HepG2 (cell line): ENCODE measurements at regions not wholly inside any gene's neighbourhood (a gene's known extent, or its start where the extent isn't known, plus 50 kb on each side); places are given as distances from the start of the nearest gene placed in this dataset.
"Not testable (repeated sequence)": the region's sequence is repeated elsewhere in the genome, so short reads cannot be mapped to it uniquely, and the experiment has no call there.

Experiments
- ATAC-seq: fragments of 200-7000 bp; cut with Tn5 transposase; 3 replicates; pipeline ENCODE4 v1.9.1; 2020; ENCODE audit warnings: mild to moderate bottlenecking, moderate library complexity
- BruUV-seq: library from RNA; stranded (reverse); fragments of 400-500 nt; replicated peaks from 2 replicates; lab custom pipeline; 2021; lab: Mats Ljungman, UMichigan
- CTCF ChIA-PET: fragments of 300-600 bp; formaldehyde crosslinking; extraction: SDS; loops from one replicate; lab custom pipeline; 2021; ENCODE audit warnings: low total read pairs, inconsistent platforms, low intra/inter-chr PET ratio; lab: Yijun Ruan, JAX
- POLR2A ChIA-PET: fragments of 350-600 bp; sonication (Branson Sonifier 250); formaldehyde crosslinking; loops from one replicate; lab custom pipeline; 2020; ENCODE audit warnings: antibody characterized with exemption, inconsistent platforms; lab: Yijun Ruan, JAX
- DNase-seq: peaks from one replicate; pipeline ENCODE4 v3.0.0-alpha.2; 2015; ENCODE audit warnings: low spot score
- FAIRE-seq: peaks from 3 replicates; lab custom pipeline; 2011; peaks lifted over from hg19 to GRCh38; lab: Jason Lieb, UNC
- H2AFZ ChIP-seq: one replicate; pipeline ENCODE4 v1.6.1; 2011; ENCODE audit warnings: low read length, inconsistent platforms
- H3K27ac ChIP-seq: fragments of 300-600 bp; 3 replicates; pipeline ENCODE4 v1.8.0; 2011; ENCODE audit warnings: mixed run types, mild to moderate bottlenecking, mixed read lengths, low read length, inconsistent platforms; ENCODE audit not compliant: insufficient read depth; ENCODE audit errors: extremely low read length
- H3K27me3 ChIP-seq, 2 experiments: fragments of 200-600 bp in 1 of 2; 2 replicates in 1 of 2; 3 replicates in 1 of 2; pipeline versions ENCODE4 v1.6.0 to v1.8.0; 2011; ENCODE audit warnings: low read length in 2 of 2, mild to moderate bottlenecking in 2 of 2, moderate library complexity in 2 of 2, inconsistent platforms in 1 of 2; ENCODE audit not compliant: insufficient read depth in 2 of 2, control insufficient read depth in 1 of 2
- H3K36me3 ChIP-seq, 2 experiments: fragments of 200-600 bp in 1 of 2; replicated peaks in 1 of 2; 2 replicates in 1 of 2; 3 replicates in 1 of 2; pipeline versions ENCODE4 v1.5.1 to v1.8.0; 2011; ENCODE audit warnings: low read length in 2 of 2, inconsistent platforms in 1 of 2; ENCODE audit not compliant: insufficient read depth in 2 of 2, control insufficient read depth in 1 of 2
- H3K4me1 ChIP-seq: 2 replicates; pipeline ENCODE4 v1.5.1; 2012; ENCODE audit warnings: low read length, inconsistent platforms; ENCODE audit not compliant: insufficient read depth
- H3K4me2 ChIP-seq: 2 replicates; pipeline ENCODE4 v1.6.0; 2011; ENCODE audit warnings: low read depth, low read length, inconsistent platforms
- H3K4me3 ChIP-seq, 3 experiments: fragments of 200-600 bp in 1 of 3; sonication (generic), shearing (Covaris generic) in 1 of 3; replicated peaks in 1 of 3; 2 replicates each; pipeline ENCODE4 v1.5.1; 2011 to 2016; ENCODE audit warnings: low read length in 3 of 3, inconsistent platforms in 2 of 3, low read depth in 2 of 3, mild to moderate bottlenecking in 2 of 3, control low read depth in 1 of 3, mixed read lengths in 1 of 3; ENCODE audit not compliant: insufficient read depth in 1 of 3
- H3K79me2 ChIP-seq: one replicate; pipeline ENCODE4 v1.6.1; 2011; ENCODE audit warnings: low read length, inconsistent platforms; ENCODE audit not compliant: insufficient read depth
- H3K9ac ChIP-seq: 2 replicates; pipeline ENCODE4 v1.6.0; 2011; ENCODE audit warnings: mild to moderate bottlenecking, low read depth, low read length, inconsistent platforms; ENCODE audit not compliant: insufficient read depth
- H3K9me3 ChIP-seq: 2 replicates; pipeline ENCODE4 v1.5.1; 2012; ENCODE audit warnings: mild to moderate bottlenecking, low read length
- H4K20me1 ChIP-seq: 2 replicates; pipeline ENCODE4 v1.6.0; 2011; ENCODE audit warnings: inconsistent platforms, mild to moderate bottlenecking, low read length, moderate library complexity; ENCODE audit not compliant: insufficient read depth
- MEIS1 ChIP-seq: sonication (generic); formaldehyde crosslinking; IDR thresholded peaks from 2 replicates; pipeline ENCODE4 v1.9.0; 2021; ENCODE audit warnings: mild to moderate bottlenecking, missing genetic modification reagents, moderate library complexity, borderline replicate concordance
- NFATC3 ChIP-seq: sonication (generic); formaldehyde crosslinking; IDR thresholded peaks from 2 replicates; pipeline ENCODE4 v1.5.1; 2020; ENCODE audit warnings: mild to moderate bottlenecking, missing genetic modification reagents
- TEAD3 ChIP-seq: optimal IDR thresholded peaks from 2 replicates; pipeline ENCODE3; 2016; ENCODE audit warnings: borderline replicate concordance
- ZNF672 ChIP-seq: sonication (generic); formaldehyde crosslinking; IDR thresholded peaks from 2 replicates; pipeline ENCODE4 v1.8.1; 2022; ENCODE audit warnings: missing genetic modification reagents
- ZNF839 ChIP-seq: sonication (generic); formaldehyde crosslinking; IDR thresholded peaks from 2 replicates; pipeline ENCODE4 v1.4.0; 2020; ENCODE audit warnings: missing genetic modification reagents, mild to moderate bottlenecking, borderline replicate concordance
- WGBS: methylation state at CpG from one replicate; pipeline ENCODE4 v1.1.6; 2017; ENCODE audit warnings: low lambda C conversion rate; 5-methylcytosine and 5-hydroxymethylcytosine counted together
- in situ Hi-C: cut with HindIII; loops from 2 replicates; pipeline ENCODE4 v1.10.0; 2017; ENCODE audit warnings: low pct_unique_long_range_greater_than_20kb; ENCODE audit not compliant: extremely low pct_ligation_motif_present
- intact Hi-C: fragments of 100-400 bp; cut with micrococcal nuclease; formaldehyde crosslinking; loops from one replicate; pipeline ENCODE4 v1.10.0; 2022; ENCODE audit not compliant: unreplicated experiment
- TF ChIP-seq, protein P1 (sequence below): sonication (generic); formaldehyde crosslinking; IDR thresholded peaks from 2 replicates; pipeline ENCODE4 v1.4.0; 2020; ENCODE audit warnings: low read depth, mild to moderate bottlenecking, missing genetic modification reagents
- TF ChIP-seq, protein P2 (sequence below): sonication (generic); formaldehyde crosslinking; conservative IDR thresholded peaks from 2 replicates; pipeline ENCODE4 v1.4.0; 2020; ENCODE audit warnings: missing genetic modification reagents
- TF ChIP-seq, protein P3 (sequence below): sonication (generic); formaldehyde crosslinking; IDR thresholded peaks from 2 replicates; pipeline ENCODE4 v1.5.0; 2020; ENCODE audit warnings: mild to moderate bottlenecking, missing genetic modification reagents, borderline replicate concordance

DNA sequence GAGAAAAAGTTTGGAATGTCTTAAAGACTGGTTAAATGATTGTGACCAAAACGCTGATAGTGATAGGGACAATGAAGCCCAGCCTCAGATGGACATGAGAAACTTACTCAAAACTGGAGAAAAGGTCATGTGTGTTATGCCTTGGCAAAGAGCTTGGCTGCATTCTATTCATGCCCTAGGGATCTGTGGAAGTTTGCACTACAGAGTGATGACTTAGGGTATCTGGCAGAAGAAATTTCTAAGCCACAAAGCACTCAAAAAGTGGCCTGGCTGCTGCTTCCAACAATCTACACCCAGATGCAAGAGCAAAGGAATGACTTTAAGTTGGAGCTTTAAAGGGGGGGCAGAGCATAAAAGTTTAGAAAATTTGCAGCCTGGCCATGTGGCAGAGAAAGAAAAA lies 521.3 kb downstream of the UQCRFS1 start:
- H3K27ac ChIP-seq: no peak overlapping the region
- DNase-seq: no peak
- H3K4me3 ChIP-seq: no peak overlapping the region
- no peak overlapping the region for H2AFZ ChIP-seq
- ChIA-PET CTCF (no interaction called here), POLR2A (no interaction called here)
- no peak overlapping the region for H3K9ac ChIP-seq
- H4K20me1 ChIP-seq: no peaks in the 10 kb centered on the region
- no TSS peak for BruUV-seq
- no peaks in the 10 kb centered on the region for H3K4me1 ChIP-seq
- no peak for FAIRE-seq
- H3K36me3 ChIP-seq: no peaks in the 10 kb centered on the region
- TF ChIP-seq NFATC3 (CRISPR knock-in tag) (no peak), TEAD3 (CRISPR knock-in tag) (no peak), ZNF839 (CRISPR knock-in tag) (no peak), MEIS1 (CRISPR knock-in tag) (no peak), ZNF672 (CRISPR knock-in tag) (no peak)
- TF ChIP-seq, protein P1, sequence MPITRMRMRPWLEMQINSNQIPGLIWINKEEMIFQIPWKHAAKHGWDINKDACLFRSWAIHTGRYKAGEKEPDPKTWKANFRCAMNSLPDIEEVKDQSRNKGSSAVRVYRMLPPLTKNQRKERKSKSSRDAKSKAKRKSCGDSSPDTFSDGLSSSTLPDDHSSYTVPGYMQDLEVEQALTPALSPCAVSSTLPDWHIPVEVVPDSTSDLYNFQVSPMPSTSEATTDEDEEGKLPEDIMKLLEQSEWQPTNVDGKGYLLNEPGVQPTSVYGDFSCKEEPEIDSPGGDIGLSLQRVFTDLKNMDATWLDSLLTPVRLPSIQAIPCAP: no peak
- TF ChIP-seq, protein P2, sequence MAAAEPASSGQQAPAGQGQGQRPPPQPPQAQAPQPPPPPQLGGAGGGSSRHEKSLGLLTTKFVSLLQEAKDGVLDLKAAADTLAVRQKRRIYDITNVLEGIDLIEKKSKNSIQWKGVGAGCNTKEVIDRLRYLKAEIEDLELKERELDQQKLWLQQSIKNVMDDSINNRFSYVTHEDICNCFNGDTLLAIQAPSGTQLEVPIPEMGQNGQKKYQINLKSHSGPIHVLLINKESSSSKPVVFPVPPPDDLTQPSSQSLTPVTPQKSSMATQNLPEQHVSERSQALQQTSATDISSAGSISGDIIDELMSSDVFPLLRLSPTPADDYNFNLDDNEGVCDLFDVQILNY: no peak
- TF ChIP-seq, protein P3, sequence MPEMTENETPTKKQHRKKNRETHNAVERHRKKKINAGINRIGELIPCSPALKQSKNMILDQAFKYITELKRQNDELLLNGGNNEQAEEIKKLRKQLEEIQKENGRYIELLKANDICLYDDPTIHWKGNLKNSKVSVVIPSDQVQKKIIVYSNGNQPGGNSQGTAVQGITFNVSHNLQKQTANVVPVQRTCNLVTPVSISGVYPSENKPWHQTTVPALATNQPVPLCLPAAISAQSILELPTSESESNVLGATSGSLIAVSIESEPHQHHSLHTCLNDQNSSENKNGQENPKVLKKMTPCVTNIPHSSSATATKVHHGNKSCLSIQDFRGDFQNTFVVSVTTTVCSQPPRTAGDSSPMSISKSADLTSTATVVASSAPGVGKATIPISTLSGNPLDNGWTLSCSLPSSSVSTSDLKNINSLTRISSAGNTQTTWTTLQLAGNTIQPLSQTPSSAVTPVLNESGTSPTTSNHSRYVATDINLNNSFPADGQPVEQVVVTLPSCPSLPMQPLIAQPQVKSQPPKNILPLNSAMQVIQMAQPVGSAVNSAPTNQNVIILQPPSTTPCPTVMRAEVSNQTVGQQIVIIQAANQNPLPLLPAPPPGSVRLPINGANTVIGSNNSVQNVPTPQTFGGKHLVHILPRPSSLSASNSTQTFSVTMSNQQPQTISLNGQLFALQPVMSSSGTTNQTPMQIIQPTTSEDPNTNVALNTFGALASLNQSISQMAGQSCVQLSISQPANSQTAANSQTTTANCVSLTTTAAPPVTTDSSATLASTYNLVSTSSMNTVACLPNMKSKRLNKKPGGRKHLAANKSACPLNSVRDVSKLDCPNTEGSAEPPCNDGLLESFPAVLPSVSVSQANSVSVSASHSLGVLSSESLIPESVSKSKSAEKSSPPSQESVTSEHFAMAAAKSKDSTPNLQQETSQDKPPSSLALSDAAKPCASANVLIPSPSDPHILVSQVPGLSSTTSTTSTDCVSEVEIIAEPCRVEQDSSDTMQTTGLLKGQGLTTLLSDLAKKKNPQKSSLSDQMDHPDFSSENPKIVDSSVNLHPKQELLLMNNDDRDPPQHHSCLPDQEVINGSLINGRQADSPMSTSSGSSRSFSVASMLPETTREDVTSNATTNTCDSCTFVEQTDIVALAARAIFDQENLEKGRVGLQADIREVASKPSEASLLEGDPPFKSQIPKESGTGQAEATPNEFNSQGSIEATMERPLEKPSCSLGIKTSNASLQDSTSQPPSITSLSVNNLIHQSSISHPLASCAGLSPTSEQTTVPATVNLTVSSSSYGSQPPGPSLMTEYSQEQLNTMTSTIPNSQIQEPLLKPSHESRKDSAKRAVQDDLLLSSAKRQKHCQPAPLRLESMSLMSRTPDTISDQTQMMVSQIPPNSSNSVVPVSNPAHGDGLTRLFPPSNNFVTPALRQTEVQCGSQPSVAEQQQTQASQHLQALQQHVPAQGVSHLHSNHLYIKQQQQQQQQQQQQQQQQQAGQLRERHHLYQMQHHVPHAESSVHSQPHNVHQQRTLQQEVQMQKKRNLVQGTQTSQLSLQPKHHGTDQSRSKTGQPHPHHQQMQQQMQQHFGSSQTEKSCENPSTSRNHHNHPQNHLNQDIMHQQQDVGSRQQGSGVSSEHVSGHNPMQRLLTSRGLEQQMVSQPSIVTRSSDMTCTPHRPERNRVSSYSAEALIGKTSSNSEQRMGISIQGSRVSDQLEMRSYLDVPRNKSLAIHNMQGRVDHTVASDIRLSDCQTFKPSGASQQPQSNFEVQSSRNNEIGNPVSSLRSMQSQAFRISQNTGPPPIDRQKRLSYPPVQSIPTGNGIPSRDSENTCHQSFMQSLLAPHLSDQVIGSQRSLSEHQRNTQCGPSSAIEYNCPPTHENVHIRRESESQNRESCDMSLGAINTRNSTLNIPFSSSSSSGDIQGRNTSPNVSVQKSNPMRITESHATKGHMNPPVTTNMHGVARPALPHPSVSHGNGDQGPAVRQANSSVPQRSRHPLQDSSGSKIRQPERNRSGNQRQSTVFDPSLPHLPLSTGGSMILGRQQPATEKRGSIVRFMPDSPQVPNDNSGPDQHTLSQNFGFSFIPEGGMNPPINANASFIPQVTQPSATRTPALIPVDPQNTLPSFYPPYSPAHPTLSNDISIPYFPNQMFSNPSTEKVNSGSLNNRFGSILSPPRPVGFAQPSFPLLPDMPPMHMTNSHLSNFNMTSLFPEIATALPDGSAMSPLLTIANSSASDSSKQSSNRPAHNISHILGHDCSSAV (CRISPR knock-in tag): no peak
- in situ Hi-C loops (no loop called here), intact Hi-C loops (no loop called here)
- no peaks in the 10 kb centered on the region for H3K79me2 ChIP-seq
- no peak for ATAC-seq
- no peaks in the 10 kb centered on the region for H3K27me3 ChIP-seq
- H3K4me2 ChIP-seq: no peak overlapping the region
- H3K9me3 ChIP-seq: peaks cover 87% of the 10 kb centered on the region
- 0% methylated on average over 1 of the region's 1 CpG for WGBS

DNA sequence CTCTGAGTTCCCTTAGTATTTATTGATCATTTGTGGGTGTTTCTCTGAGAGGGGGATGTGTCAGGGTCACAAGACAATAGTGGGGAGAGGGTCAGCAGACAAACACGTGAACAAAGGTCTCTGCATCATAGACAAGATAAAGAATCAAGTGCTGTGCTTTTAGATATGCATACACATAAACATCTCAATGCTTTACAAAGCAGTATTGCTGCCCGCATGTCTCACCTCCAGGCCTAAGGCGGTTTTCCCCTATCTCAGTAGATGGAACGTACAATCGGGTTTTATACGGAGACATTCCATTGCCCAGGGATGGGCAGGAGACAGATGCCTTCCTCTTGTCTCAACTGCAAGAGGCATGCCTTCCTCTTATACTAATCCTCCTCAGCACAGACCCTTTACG lies 523.5 kb downstream of the UQCRFS1 start:
- H2AFZ ChIP-seq, CTCF ChIA-PET, H3K27ac ChIP-seq, H4K20me1 ChIP-seq, intact Hi-C loops, BruUV-seq, POLR2A ChIA-PET, H3K4me1 ChIP-seq, H3K79me2 ChIP-seq, DNase-seq, H3K27me3 ChIP-seq, in situ Hi-C loops, H3K4me2 ChIP-seq, H3K36me3 ChIP-seq, H3K4me3 ChIP-seq, FAIRE-seq, ATAC-seq, H3K9ac ChIP-seq: not testable (repeated sequence)
- 59% methylated on average over 7 of the region's 7 CpGs for WGBS
- H3K9me3 ChIP-seq: peaks cover 78% of the 10 kb centered on the region
